GM12874 (cell line): ENCODE measurements at regions not wholly inside any gene's neighbourhood (a gene's known extent, or its start where the extent isn't known, plus 50 kb on each side); places are given as distances from the start of the nearest gene placed in this dataset.

Experiments used
- TF ChIP-seq, protein P1 (sequence below): IDR thresholded peaks from 2 replicates; pipeline ENCODE4 v1.5.1; 2011; ENCODE audit warnings: low read depth, mild to moderate bottlenecking, control low read depth, low read length, moderate library complexity; ENCODE audit not compliant: insufficient read depth

DNA sequence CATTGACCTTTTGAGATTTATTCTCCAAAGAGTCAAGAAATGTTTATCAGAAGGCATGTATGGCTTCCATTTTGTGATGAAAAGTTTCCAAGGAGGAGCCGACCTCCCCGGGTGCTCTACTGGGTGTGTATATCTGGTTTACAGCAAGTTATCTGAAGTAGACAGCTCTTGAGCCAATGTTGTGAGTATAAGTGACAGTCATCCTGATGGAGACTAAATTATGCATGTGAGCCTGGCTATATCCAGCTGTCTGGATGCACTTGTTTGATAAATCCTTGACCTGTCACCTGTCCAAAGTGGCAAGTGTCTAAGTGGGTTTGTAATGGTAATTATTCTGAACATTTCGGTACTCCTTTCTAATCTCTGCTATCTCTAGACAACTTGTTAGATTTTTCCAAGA lies 142.2 kb downstream of the NR2F2 start:
- TF ChIP-seq, protein P1, sequence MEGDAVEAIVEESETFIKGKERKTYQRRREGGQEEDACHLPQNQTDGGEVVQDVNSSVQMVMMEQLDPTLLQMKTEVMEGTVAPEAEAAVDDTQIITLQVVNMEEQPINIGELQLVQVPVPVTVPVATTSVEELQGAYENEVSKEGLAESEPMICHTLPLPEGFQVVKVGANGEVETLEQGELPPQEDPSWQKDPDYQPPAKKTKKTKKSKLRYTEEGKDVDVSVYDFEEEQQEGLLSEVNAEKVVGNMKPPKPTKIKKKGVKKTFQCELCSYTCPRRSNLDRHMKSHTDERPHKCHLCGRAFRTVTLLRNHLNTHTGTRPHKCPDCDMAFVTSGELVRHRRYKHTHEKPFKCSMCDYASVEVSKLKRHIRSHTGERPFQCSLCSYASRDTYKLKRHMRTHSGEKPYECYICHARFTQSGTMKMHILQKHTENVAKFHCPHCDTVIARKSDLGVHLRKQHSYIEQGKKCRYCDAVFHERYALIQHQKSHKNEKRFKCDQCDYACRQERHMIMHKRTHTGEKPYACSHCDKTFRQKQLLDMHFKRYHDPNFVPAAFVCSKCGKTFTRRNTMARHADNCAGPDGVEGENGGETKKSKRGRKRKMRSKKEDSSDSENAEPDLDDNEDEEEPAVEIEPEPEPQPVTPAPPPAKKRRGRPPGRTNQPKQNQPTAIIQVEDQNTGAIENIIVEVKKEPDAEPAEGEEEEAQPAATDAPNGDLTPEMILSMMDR: no peak

DNA sequence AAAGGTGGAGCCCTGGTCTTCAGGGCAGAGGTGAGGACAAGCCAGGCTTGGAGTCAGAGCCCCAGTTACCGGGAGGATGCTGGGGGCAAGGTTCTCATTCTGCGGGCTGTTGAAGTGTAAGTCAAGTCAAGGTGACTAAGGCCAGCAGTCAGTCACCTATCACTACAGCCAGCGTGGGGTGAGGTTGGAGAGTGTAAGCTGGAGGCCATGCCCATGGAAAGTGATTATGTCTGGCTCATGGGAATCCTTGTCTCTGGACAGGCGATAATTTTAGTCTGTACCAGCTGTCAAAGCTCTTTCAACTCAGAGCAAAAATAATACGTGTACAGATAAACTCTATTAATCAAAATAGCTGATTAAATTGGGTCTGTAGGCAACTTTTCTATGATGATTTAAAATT lies 143.1 kb downstream of the NR2F2 start:
- TF ChIP-seq, protein P1: no peak

DNA sequence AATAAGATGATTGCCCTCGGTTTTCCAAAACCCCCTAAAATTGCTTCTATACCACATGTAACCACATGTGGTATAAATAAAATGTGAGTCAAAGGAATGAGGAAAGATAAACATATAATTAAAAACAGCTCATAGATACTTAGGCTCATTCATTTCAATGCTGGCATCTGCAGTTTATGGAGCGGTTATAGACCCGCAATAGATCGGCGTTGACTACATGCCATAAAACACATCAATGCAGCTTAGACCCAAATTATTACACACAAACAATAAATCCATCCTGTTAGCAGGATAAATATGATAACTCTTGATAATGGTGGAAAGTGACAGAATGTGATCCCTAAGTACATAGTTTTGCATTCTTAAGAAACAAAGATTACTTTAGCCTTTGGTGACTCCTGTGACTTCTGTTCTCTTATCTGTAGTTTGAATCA lies 143.7 kb downstream of the NR2F2 start:
- TF ChIP-seq, protein P1: no peak

DNA sequence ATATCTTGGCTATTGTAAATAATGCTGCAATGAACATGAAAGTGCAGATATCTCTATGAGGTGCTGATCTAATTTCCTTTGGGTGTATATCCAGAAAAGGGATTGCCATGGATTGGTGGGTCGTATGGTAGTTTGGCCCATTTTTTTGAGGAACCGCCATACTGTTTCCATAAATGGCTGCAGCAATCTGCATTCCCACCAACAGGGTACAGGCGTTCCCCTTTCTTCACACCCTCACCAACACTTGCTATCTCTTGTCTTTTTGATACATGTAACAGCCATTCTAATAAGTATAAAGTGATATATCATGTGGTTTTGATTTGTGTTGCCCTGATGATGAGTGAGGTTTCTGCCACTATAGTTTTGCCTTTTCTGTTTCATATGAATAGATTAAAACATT lies 146.7 kb downstream of the NR2F2 start:
- TF ChIP-seq, protein P1: no peak

DNA sequence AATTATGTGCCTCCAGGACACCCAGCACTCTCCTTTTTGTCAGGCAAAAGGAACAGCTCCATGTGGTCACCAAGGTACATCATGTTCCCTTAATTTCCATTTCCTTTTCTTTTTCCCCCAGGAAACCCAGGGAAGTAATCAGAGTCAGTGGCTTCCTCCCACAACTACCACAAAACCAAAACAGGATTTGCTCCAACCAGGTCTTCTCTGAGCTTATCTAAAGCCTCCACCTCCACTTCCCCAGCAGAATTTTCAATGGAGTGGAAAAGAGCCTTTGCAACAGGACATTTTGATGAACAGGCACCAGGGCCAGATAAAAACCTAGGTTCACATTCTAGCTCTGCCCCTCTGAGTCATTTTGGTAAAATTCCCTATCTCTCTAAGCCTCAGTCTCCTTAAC lies 154.3 kb downstream of the NR2F2 start:
- TF ChIP-seq, protein P1: no peak

DNA sequence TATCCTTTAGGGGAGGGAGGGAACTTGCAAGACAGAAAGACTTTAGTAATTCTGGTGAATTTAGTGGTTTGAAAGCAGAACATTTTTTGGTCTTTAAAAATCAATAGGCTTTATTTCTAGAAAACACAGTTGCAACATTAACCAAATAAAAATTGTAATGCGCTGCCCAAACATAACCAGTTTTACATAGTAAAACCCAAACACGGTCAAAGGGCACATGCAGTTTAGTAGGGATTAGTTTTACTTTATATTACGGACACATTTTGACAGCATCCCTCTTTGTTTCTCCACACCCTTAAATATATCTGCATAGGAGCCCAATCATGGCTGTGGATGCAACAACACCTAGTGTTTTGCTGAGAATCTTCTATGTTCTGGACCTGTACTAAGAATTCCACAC lies 156.7 kb downstream of the NR2F2 start:
- TF ChIP-seq, protein P1: no peak

DNA sequence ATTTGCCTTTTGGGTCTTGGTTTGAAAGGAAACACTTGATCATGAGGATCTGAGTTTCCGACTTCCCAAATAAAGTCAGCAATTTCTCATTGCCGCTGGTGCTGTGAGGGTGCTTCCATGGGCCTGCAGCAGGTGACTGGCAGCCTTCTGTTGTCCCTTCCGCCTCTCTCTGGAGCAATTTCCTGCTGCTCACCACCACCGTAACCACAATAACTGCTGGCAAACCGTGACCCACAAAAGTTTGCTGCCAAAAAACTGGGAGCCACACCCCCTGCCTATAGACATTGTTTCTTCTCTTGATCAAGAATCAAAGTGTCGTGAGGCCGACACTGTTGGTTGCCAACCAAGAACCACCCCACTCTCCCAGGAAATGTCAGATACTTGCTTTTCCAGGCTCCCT lies 164.0 kb downstream of the NR2F2 start:
- TF ChIP-seq, protein P1: no peak

DNA sequence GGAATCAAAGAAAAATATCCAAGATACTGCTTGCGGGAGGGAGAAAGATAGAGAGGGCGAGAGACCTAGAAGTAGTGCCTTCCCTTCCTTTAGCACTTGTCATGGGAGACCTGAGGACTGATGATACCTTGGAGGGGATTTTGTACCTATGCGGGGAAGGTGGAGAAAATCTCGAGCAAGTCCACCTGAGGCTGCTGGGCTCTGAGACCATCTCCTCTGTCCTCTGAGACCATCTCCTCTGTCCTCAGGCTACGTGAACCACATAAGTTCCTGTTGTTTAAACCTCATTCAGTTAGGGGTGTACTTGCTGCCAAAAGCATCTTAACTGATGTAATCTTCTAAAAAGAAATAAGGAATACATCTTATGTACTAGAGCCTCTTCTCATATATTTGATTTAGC lies 164.9 kb downstream of the NR2F2 start:
- TF ChIP-seq, protein P1: no peak
